ENCODE measurements at regions not wholly inside any gene's neighbourhood (a gene's known extent, or its start where the extent isn't known, plus 50 kb on each side); places are given as distances from the start of the nearest gene placed in this dataset.

- no peak for TF ChIP-seq EZH2phosphoT487 (IDR thresholded peaks at IDR 0.05; ENCODE audit: insufficient read depth, low read depth)
- TF ChIP-seq EZH2 (IDR thresholded peaks at IDR 0.05; ENCODE audit: insufficient read depth, poor library complexity, severe bottlenecking), result no peak
These were observed 160.6 kb downstream of the CCT6B start for GRCh38 chr17:34800661-34801060.
